ENCODE measurements at regions not wholly inside any gene's neighbourhood (a gene's known extent, or its start where the extent isn't known, plus 50 kb on each side); places are given as distances from the start of the nearest gene placed in this dataset.

DNA sequence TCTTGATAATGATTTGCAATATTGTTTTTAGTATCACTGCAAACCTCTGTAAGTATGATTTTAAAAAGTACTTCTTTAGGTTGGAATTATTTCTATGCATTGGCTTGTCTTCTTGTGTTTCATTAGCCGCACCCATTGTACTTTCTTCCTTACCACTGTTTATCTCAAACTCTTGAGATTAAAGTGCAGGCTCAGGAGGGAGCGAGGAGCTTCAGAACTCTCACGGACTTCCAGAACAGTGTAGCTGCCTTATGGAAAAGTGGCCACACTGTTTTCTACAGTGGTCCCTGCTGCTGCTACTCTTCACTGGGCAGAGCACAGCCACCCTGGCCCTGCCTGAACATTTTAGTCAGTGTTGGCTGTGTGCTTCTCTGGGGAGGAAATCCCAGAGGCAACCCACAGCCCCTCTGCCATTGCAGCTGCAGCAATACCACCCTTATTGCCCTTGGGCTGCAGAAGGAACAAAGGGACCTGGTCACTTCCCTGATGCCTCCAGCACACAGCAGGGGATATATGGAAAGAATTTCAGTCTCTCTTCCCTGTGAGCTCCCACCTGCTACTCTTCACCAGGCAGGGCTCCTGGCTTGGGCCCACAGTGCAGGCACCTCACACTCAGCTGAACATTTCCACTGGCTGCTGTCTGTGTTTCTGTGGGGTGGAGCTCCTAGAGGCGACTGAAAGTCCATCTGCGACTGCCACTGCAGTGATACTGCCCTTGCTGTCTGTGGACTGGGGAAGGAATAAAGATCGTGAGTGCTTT is 91.7 kb upstream of the MAP3K4 start:
- DNase-seq = no peak

DNA sequence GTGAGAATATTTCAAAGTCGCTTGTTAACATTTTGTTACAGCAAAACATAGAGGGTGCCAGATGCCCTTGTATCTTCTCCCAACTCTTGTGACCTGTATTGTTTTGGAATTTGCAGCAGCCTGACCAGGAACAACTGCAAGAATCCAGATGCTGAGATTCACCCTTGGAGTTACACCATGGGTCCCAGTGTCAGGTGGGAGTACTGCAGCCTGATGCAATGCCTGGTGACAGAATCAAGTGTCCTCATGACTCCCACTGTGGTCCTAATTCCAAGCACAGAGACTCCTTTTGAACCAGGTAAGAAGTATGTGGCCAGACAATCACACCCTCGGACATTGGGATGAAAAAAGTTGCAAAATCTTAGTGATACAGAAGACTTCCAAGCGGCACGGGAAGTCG is 79.6 kb upstream of the MAP3K4 start:
- no peak for DNase-seq

DNA sequence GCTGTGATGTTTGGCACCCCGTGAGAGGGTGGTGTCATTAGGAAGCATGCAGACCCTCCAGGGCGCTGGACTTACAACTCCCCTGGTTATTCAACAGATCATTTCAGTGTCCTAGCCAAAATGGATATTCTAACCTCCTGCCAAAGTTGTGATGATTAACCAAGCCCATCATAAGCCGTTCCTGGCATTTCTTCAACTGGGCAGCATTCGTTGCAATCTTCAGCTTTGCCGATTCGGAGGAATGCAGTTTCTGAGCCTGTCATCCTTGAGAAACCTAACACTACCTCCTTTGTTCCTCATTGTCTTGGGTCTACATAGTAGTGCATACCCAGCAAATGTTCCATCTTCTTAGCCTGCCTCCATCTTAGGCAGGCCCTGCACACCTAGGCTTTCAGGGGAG is 79.2 kb upstream of the MAP3K4 start:
- no peak for DNase-seq

DNA sequence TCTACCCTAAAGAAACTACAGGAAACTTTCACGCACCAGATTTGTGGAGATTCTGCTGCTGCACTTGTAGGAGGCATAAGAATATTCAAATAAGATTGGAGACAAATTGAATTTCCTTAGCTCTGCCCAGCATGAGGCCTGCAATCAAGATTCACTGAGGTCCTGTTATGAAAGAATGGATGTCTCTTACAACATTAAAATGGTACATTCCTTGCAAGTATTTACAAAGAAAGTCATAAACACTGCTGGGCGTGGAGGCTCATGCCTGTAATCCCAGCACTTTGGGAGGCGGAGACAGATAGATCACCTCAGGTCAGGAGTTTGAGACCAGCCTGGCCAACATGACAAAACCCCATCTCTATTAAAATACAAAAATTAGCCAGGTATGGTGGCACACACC is 74.0 kb upstream of the MAP3K4 start:
- DNase-seq = no peak

DNA sequence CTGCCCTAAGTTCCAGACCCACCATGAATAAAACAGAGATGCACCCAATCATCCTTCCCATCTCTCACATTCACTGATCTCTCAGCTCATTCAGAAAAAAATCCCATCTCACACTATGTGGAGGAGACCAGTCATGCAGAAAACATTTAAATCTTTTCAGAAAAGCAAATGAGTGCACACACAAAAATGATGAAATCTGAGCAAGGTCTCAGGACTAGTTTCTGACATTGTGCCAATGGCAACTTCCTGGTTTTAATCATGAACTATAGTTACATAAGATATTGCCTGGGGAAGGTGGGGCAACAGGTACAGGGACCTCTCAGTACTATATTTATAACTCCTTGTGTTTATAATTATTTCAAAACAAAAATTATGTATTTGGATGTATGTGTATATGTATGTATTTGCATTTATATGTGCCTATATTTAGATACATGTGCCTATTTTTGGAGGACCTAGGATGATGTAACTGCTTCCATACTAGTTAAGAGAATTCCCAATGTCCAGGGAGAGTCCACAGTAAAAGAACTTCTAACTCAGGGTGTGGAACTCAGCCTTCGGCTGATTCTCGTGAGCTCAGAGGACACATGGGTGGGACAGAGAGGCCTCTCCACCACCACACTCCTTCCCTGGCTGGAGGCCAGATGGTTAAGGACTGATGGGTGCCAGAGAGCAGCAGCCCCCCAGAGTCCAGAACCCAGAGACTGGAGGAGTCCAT is 71.7 kb upstream of the MAP3K4 start:
- DNase-seq = no peak

DNA sequence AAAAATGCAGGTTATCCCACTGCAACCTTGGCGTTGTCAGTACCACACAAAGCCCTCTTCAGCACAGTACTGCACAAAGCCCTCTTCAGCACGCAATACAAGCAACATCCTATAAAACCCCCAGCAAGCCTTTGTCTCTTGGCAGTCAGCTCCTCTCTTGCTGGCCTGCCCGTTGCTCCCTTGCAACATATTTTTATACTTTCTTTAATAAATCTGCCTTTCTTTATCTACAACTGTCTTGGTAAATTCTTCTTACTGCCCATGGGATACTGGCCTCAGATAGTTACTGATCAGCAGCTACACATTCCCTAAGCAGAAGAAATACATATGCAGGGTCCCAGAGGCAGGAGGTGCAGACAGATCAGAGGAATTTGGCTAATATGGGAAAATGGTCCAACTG is 70.5 kb upstream of the MAP3K4 start:
- DNase-seq = no peak

DNA sequence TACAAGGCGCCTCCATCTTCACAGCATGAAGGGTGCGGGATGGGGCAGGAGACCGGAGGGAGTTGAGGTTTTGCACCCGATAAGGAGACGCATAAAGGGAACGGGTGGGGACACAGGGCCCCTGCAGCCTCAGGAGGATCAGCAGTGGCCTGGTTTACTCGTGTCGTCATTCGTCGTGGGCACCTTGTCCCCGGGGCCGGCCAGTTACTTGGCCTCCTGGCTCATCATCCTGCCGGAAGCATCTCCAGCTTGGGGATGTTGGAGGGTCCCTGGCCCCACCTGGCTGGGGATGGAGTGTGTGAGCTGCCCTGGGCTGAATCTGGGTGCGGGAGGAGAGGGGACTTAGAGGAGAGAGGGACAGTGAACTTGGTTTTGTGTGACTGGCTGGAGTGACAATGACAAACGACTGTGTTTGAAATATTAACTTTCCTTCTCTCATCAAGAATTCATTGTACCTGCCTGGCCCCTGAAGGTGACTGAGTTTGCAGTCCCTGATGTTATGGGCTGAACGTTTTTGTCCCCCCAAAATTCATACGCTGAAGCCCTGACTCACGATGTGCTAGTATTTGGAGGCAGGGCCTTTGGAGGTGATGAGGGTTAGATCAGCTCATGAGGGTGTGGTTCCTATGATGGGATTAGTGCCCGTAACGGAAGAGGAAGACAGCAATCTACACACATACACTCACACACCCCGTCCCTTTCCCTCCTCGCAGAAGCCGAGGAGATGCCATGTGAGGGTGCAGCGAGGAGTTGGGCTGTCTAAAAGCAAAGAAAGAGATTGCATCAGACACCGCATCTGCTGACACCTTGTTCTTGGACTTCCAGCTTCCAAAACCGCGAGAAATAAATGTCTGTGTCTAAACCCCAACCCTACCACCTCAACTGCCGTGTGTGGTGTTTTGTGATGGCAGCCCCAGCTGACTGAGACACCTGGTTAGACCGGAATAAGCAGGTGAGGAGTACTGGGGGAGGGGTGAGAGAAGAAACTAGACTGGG is 65.0 kb upstream of the MAP3K4 start:
- no peak for DNase-seq

DNA sequence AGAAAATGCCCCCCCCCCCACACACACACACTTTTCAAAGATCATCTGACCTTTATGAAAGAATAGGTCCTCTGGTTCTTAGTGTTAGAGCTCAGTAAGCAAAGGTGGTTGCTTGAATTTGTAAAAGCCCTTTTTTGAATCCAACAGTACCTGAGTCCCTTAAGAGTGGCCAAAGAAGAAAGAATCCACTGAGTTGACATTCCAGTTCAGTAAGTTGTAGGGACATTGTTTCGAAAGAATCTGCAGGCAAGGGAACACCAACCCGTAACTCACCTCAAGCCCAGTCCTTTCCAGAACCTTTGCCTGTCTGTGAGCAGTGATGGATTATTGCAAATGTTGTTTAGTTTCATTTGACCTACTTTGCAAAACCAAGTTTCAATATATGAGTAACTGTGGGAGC is 64.2 kb upstream of the MAP3K4 start:
- DNase-seq = no peak

DNA sequence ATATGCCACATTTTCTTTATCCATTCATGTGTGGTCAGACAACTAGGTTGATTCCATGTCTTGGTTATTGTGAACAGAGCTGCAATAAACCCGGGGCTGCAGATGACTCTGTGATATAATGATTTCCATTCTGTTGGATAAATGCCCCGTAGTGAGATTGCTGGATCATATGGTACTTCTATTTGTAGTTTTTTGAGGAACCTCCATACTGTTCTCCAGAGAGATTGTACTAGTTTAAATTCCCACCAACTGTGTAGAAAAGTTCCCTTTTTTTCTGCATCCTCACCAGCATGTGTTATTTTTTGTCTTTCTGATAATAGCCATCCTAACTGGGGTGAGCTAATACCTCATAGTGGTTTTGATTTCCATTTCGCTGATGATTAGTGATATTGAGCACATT is 62.2 kb upstream of the MAP3K4 start:
- no peak for DNase-seq

DNA sequence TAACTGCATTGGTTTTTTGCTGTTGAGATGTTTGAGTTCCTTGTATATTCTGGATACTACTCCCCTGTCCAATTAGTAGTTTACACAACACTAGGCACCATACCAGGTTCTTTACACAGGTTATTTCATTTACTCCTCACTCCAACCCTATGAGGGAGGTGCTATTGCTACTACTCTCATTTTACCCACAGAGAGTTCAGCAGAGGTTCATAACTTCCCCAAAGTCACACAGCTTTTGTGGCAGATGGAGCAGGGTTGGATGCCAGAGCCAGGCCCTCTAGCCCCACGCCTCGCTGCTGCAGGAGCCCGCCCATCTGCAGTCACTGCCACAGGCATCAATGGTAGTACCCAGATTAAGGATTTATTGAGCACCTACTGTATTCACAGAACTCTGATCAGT is 61.7 kb upstream of the MAP3K4 start:
- no peak for DNase-seq

DNA sequence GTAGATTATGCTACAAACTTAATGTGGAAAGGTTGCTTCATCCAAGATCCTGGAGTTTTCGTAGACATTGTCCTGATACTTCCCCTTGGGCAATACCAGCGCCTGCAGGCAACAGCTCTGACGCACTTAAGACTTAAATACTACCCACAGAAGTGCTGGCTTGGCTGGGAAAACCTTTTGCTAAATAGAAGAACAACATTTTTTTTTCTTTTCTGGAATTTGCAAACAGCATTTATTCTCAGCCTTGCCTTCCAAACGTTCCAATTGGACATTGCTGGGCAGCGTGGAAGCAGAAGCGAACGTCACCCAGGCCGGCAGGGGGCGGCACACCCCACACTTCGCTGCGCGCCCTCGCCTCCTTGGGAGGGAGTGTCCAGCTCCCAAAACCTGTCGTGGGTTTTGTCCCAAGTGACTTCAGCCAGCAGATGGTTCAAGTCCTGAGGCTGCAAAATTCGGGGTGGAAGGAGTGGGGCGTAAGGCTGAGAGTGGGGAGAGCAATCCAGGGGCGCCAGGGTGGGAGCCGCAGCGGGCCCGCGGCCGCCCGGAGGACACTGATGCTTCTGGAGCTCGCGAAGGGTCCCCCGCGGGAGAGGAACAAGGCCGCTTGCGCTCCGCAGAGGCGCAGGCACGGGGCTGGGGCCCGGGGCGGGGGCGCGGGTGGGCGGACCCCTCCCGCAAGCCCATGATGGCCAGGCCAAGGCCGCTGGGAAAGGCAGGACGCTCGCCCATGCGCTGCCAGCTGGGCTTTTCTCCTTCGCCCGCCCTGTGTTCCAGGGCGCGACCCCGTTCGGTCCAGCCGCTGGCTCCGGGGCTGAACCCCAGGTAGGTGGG is 60.8 kb upstream of the MAP3K4 start:
- peak in 1 of 2 donors; percentile 15 for DNase-seq

DNA sequence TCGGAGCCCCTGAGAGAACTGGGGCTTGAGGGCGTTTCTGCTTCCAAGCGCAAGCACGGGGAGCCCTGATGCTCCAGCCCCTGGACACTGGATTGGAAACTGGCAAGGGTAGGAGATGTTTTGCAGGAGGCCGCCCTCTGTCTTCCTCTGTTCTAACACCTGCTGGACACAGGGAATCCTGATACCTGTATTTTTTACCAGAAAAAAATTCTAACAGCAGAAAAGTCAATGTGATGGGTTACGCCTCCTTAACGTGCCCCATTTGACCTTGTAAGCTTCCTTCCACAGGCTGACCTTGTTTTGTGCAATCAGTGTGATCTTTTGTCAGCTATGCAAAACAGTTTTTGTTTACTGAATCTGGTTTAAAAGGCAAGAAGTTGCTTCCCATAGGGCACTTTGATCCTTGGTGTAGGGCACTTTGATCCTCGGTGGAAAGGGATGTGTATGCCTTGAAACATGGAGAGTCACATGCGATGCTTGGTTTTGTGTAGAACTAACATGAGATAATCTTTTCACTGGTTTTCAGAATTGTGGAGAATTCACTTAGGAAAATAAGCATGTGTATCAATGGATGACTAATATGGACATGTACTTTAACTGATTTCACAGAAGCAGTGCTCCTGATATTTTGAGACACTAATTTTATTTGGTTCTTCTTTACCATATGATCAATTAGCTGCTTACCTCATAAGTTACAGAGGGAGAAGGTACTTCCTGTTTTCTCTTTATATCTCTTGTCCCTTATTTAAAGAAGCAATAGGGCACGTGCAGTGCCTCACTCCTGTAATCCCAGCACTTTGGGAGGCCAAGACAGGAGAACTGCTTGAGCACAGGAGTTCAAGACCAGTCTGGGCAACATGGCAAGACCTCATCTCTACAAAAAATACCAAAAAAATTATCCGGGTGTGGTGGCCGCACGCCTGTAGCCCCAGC is 59.9 kb upstream of the MAP3K4 start:
- no peak for DNase-seq

DNA sequence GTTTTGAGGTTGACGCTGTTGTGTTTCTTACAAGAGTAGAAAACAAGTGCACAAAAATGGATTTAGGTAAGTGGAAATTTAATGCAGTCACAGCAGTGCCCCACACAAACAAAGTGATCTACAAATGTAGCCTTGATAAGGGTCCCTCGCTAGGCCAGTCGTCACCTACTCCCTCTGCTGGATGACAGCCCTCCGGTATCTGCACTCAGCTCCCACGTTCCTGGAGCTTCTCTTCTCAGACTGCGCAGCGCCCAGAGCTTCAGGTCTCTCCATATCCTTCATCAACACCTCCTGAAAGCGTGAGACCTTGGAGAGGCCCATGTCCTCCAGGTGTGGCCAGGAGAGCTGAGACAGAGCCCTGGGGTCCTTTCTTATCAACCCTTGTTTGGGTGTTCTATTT is 58.3 kb upstream of the MAP3K4 start:
- no peak for DNase-seq

DNA sequence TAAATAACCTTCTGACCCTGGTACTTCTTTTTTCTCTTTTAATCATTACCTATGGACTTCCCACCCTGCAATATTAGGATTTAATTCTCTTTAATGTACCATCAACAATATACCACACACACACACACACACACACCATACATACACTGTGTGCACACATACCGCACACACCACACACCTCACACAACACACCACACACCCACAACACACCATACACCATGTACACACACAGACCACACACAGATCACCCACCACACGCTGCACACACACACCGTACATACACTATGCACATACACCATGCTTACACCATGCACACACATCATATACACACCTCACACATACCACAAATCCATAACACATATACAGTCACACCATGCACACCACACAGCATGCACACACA is 57.4 kb upstream of the MAP3K4 start:
- DNase-seq = no peak

DNA sequence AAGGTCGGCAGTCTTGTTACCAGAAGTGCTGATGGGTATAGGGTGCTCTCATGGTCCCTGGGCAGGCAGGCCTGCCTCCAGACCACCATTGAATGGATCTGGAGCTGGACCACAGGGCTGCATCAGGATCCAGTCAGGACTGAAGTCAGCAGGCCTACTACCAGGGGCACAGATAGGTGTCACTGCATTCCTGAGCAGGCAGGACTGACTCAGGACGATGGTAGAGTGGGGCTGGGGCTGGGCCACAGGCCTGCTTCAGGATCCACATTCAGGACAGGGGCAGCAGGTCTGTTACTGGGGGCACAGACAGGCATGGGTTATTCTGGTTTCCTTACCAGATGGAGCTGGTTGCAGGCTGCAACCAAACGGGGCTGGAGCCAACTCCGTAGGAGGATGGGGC is 51.4 kb upstream of the MAP3K4 start:
- no peak for DNase-seq
